CD4-positive, alpha-beta T cell treated with Interleukin-17A for 4 hours (primary cell): ENCODE measurements at regions not wholly inside any gene's neighbourhood (a gene's known extent, or its start where the extent isn't known, plus 50 kb on each side); places are given as distances from the start of the nearest gene placed in this dataset.
"Not testable (repeated sequence)": the region's sequence is repeated elsewhere in the genome, so short reads cannot be mapped to it uniquely, and the experiment has no call there.

Experiments
- DNase-seq: peaks from one replicate; pipeline ENCODE4 v3.0.0-alpha.2; 2020; ENCODE audit warnings: mixed read lengths

DNA sequence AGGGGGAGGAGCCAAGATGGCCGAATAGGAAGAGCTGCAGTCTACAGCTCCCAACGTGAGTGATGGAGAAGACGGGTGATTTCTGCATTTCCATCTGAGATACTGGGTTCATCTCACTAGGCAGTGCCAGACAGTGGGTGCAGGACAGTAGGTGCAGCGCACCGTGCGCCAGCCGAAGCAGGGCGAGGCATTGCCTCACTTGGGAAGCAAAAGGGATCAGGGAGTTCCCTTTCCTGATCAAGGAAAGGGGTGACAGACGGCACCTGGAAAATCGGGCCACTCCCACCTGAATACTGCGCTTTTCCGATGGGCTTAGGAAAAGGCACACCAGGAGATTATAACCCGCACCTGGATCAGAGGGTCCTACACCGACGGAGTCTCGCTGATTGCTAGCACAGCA, 121.1 kb upstream of the SESTD1 start:
- not testable (repeated sequence) for DNase-seq

DNA sequence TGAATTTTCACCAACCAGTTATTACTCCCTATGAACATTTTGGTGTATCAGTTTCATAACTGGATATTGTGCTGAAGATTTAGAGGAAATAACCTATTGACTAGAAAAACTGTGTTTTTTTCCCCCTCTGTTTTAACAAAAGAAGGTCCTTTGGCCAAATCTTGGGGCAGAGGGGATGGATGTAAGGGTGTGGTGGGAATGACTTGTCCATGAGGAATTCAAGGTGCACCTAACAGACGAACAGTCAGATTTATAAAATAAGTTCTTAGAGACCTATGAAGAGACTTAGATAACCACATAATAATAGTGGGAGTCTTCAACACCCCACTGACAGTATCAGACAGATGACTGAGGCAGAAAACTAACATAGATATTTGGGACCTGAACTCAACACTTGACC, 119.3 kb upstream of the SESTD1 start:
- DNase-seq = no peak

GRCh38 chr2:179377296-179377695, 112.7 kb upstream of the SESTD1 start:
- no peak for DNase-seq

DNA sequence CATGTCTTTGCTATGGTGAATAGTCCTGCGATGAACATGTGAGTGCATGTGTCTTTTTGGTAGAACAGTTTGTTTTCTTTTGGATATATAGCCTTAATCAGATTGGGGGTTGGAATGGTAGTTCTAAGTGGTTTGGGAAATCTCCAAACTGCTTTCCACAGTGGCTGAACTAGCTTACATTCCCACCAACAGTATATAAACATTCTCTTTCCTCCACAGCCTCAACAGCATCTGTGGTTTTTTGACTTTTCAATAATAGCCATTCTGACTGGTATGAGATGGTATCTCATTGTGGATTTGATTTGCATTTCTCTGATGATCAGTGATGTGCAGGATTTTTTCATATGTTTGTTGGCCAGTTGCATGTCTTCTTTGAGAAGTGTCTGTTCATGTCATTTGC, 112.2 kb upstream of the SESTD1 start:
- no peak for DNase-seq

GRCh38 chr2:179373816-179374215, 109.2 kb upstream of the SESTD1 start:
- no peak for DNase-seq

DNA sequence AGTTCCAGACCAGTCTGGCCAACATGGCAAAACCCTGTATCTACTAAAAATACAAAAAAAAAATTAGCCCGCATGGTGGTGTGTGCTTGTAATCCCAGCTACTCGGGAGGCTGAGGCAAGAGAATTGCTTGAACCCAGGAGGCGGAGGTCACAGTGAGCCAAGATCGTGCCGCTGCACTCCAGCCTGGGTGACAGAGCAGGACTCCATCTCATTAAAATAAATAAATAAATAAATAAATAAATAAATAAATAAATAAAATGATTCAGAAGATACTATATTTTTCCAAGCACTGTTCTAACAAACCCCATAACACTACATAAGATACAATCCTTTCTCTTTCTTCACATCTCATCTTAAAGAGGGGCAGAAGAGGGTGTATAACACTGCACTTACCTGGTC, 100.9 kb upstream of the SESTD1 start:
- DNase-seq = not testable (repeated sequence)

DNA sequence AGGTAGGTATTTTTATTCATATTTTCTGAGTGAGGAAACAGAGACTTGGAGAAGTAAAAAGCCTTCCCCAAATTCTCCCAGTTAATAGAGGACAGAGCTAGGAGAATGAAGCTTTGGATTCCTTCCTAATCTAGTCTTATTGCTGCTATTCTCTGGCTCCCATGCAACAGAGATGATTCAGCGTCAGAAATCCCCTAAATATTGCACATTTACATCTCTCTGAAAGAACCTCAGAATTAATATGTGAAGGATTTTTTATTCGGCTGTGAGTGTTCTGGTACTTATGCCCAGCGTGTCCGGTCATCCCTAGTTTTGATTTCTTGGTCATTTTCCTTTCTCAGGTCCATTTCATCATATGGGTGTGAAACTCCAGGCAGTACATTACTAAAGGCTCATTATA, 91.2 kb upstream of the SESTD1 start:
- DNase-seq = no peak

DNA sequence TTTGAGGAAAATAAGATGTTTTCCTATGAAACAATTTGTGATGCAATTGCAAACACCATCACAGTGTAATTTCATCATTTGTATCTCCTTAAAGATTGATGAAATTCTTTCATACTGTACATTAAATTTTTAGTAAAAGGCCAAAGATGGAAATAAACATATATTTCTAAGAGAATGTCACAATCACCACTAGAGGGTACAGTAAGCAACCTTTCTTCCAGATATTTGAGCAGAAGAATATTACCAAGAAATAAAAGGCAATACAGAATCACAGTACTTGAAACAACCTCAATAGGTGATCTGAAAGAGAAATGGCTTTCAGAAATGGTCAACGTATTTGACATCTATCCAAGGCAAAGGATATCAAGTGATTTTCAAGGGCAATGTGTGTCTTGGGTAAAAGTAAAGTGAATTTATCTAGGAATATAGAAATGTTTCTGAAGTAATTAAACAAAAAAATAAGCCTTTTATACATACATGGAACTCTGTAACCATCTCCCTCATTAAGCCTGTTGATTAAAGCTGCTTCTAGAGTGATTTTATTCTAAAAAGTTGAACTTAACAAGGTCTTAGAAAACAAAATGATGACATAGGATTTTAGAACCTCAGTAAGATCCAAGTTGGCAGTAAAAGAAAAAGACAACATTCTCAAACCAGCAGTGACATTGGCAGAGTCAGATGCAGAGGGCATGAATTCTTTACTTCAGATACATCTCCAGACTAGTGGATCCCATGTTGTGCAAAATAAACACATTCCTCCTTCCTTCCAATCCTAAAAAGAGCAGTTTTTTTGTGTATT, 90.3 kb upstream of the SESTD1 start:
- DNase-seq = no peak

GRCh38 chr2:179354296-179354695, 89.7 kb upstream of the SESTD1 start:
- DNase-seq = no peak

GRCh38 chr2:179352181-179352580, 87.5 kb upstream of the SESTD1 start:
- DNase-seq = no peak

DNA sequence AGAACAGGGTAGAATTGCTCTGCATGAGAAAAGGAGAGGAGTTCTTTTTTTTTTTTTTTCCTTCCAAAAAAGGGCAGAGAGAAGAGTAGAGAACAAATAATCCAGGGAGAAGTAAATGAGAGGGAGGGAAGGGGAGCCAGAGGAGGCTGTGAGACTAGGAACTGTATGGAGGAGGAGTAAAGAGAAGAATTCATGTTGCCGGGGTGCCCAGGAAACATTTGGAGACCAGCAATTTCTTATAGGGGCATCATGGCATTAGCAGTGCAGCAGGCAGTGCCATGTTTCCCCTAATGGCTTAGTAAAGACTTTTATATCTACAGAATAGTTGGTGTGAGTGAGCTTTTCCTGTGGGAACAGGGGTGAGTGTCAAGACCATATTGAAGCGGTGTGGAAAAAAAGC, 86.4 kb upstream of the SESTD1 start:
- DNase-seq = no peak

GRCh38 chr2:179349670-179350303, 85.2 kb upstream of the SESTD1 start:
- DNase-seq = no peak

- DNase-seq = no peak
Measured at GRCh38 chr2:179348906-179349305, 84.3 kb upstream of the SESTD1 start.

DNA sequence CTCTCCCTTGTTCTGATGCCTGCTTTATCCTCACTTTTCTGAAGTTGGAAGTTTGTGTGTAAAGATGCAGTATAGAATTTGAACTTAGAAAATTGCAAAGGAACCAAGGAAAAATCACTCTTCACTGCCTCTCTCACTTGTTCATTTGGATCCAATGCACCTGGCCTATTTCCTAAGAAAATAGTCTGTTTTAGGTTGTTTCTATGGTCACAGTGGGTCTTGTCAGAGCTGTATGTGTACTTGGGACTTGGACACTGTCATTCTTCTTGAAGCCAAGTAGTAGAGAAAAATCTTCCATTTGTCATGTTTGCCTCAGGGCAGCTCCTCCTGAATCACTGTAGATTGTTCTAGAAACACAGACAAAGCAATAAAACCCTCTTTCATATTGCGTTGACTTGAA, 80.3 kb upstream of the SESTD1 start:
- no peak for DNase-seq

- DNase-seq = no peak
Measured at GRCh38 chr2:179344280-179344964, 79.8 kb upstream of the SESTD1 start.

- no peak for DNase-seq
Measured at GRCh38 chr2:179343945-179344279, 79.3 kb upstream of the SESTD1 start.

GRCh38 chr2:179341152-179341866, 76.7 kb upstream of the SESTD1 start:
- no peak for DNase-seq

GRCh38 chr2:179340678-179341077, 76.0 kb upstream of the SESTD1 start:
- DNase-seq = peak; percentile 4

DNA sequence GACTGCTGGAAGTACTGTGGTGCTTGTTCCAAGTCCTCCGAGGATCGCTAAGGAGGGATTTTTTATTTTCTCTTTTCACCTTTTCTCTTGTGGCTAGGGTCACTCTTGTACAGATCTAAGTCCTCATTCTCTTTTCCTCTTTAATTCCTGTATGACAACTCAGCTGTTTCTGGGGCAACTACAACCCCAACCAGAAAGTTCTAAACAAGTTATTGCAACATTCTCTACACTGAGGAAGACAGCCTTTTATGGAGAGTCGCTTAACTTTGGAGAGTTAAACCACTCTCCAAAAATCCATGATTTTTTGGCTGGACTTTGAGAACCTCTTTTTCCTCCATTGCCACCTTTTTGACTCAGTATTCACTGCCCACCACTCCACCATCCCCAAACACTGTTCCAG, 74.0 kb upstream of the SESTD1 start:
- DNase-seq = no peak

DNA sequence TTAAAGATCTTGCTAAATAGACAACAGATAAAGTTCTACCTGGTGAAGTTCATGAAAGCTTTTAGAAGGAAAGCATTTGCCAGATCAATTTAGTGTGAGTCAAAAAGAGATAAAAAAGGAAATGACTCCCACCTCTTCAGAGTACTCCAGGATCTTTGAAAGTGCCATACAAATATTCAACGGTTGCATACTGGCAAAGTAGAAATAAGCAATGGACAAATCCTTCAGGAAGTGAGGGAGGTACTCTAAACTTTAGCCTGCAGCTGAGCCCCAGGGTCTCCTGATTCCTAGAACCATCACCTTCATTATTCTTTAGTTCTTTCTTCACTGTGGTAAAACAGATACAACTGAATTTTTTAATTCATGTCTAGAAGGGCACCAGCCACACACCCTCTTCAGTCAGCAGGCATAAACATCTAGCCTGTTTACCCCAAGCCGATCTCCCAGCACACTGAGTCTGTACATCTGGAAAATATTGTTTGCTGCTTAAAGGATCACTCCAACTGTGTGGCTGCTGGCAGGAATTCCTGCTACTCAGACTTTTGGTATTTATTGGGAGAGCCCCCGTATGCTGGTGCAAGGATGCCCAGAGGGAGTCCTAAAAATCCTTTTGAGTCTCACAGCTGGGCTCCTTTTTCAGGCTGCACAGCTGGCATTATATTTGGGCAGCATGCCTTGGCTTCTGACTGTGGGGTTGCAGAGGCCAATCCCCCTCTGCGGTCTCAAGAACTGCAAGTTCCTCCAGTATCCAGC, 72.3 kb upstream of the SESTD1 start:
- DNase-seq = no peak

DNA sequence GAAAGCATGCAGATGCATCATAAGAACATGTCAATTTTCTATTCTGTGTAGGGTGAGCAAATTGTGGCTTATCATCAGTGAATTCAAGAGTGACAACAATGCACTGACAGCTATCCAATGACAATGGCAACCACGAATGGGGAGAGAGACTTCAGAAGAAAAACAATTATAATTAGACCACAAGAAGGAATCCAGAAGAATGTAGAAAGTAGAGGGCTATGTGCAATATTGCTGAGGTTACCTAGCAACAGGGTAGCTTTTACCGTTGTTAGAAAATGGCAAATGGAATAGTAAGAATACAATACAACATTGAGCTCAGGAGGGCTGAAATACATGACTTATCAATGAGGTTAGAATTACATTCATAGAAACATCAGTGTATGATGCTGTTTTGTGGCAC, 71.1 kb upstream of the SESTD1 start:
- no peak for DNase-seq

- no peak for DNase-seq
Measured at GRCh38 chr2:179332903-179333302, 68.3 kb upstream of the SESTD1 start.

GRCh38 chr2:179331061-179331460, 66.4 kb upstream of the SESTD1 start:
- no peak for DNase-seq
